Ascending aorta (tissue), 2 donors: ENCODE measurements at regions not wholly inside any gene's neighbourhood (a gene's known extent, or its start where the extent isn't known, plus 50 kb on each side); places are given as distances from the start of the nearest gene placed in this dataset.

Source experiments
- DNase-seq, 2 donors: peaks; one replicate each; pipeline ENCODE4 v3.0.0-alpha.2; 2019; ENCODE audit warnings: low spot score in 2 of 2
- H3K27ac ChIP-seq, 2 donors: fragments of 200-600 bp; sonication (generic); one replicate each; pipeline ENCODE4 v1.5.1; 2016 to 2017; ENCODE audit warnings: mild to moderate bottlenecking in 1 of 2
- H3K27me3 ChIP-seq: fragments of 200-600 bp; sonication (generic); one replicate; pipeline ENCODE4 v1.5.1; 2017
- H3K36me3 ChIP-seq, 2 donors: fragments of 200-600 bp; sonication (generic); one replicate each; pipeline ENCODE4 v1.5.1; 2016
- H3K4me1 ChIP-seq, 2 donors: fragments of 200-600 bp; sonication (generic); one replicate each; pipeline ENCODE4 v1.5.1; 2016 to 2017; ENCODE audit warnings: mild to moderate bottlenecking in 1 of 2
- H3K4me3 ChIP-seq, 2 donors: fragments of 200-600 bp; sonication (generic); one replicate each; pipeline ENCODE4 v1.5.1; 2016 to 2017; ENCODE audit warnings: mild to moderate bottlenecking in 1 of 2
- H3K9me3 ChIP-seq, 2 donors: fragments of 200-600 bp; sonication (generic); one replicate each; pipeline ENCODE4 v1.5.1; 2016
- intact Hi-C: fragments of 100-400 bp; cut with DNase I; formaldehyde crosslinking; loops from one replicate; pipeline ENCODE4 v1.15.1; 2023
- TF ChIP-seq, protein P1 (sequence below), 3 experiments: fragments of 200-600 bp in 2 of 3; fragments of 450-650 bp in 1 of 3; sonication (generic) in 2 of 3; IDR thresholded peaks; one replicate each; pipeline ENCODE4 v1.5.1; 2016 to 2019; ENCODE audit warnings: antibody characterized with exemption in 3 of 3, mild to moderate bottlenecking in 1 of 3, moderate library complexity in 1 of 3

DNA sequence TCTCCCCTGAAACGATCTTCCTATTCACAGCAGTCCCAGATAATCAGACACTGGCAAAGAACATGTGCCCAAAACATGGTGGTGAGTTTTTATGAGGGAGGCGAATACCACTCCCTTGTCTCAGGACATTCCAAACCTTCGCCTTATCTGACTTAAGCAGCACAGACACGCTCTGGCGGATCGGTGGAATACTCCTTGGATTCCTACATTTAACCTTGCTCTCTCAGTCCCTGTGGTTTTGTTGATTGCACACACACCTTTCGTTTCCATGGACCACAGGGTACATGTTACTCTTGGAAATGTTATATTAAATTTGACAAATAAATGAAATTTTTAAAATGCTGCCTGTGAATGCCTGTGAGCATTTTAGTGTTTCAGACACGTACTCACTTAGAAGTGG is 87.8 kb upstream of the CPEB4 start:
- Histone ChIP-seq H3K4me3 (no peak overlapping the region), H3K27ac (no peak overlapping the region), H3K27me3 (no peaks in the 10 kb centered on the region), H3K9me3 (no peaks in the 10 kb centered on the region), H3K4me1 (no peaks in the 10 kb centered on the region), H3K36me3 (no peaks in the 10 kb centered on the region)
- intact Hi-C loops = no loop called here
- TF ChIP-seq, protein P1, sequence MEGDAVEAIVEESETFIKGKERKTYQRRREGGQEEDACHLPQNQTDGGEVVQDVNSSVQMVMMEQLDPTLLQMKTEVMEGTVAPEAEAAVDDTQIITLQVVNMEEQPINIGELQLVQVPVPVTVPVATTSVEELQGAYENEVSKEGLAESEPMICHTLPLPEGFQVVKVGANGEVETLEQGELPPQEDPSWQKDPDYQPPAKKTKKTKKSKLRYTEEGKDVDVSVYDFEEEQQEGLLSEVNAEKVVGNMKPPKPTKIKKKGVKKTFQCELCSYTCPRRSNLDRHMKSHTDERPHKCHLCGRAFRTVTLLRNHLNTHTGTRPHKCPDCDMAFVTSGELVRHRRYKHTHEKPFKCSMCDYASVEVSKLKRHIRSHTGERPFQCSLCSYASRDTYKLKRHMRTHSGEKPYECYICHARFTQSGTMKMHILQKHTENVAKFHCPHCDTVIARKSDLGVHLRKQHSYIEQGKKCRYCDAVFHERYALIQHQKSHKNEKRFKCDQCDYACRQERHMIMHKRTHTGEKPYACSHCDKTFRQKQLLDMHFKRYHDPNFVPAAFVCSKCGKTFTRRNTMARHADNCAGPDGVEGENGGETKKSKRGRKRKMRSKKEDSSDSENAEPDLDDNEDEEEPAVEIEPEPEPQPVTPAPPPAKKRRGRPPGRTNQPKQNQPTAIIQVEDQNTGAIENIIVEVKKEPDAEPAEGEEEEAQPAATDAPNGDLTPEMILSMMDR (IDR thresholded peaks at IDR 0.05) = no peak
- DNase-seq = no peak

DNA sequence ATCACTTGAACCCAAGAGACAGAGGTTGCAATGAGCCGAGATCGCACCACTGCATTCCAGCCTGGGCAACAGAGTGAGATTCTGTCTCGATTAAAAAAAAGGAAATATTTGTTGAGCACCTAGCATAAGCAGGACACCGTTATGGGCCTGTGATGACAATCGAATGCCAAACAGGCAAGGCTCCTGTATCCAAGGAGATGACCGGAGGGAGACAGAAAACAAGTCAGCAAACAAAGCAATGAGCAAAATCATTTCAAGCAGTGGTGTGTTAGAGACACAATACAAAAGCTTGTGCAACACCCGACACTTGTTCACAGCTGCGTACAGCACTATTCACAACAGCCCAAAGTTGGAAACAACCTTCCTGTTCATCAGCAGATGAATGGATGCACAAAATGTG is 87.1 kb upstream of the CPEB4 start:
- intact Hi-C loops = no loop called here
- Histone ChIP-seq H3K36me3 (no peaks in the 10 kb centered on the region), H3K9me3 (no peaks in the 10 kb centered on the region), H3K4me3 (no peak overlapping the region), H3K4me1 (no peaks in the 10 kb centered on the region), H3K27ac (no peak overlapping the region), H3K27me3 (no peaks in the 10 kb centered on the region)
- DNase-seq = no peak
- TF ChIP-seq, protein P1 (IDR thresholded peaks at IDR 0.05) = no peak

DNA sequence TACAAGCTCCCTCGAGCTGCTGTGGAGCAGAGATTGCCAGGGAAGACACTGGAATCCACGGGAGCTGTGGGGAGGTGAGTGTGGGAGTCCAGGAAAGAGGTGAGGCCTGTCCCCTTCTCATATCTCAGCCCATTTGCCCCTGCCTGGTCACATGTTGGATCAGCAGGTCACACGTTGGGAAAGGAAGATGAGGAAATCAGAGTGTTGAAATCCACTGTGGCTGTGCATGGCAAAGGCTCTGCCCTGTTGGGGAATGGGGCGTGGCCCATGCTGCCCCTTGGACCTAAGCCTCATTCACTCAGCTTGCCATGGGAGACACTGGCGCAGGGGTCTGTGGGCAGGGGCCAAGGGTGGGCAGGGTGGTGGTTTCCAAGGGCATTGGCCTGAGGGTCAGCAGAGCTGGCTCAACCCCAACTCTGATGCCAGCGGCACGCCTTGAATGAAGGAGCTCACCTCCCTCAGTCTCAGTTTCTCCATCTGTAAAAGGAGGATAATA is 85.4 kb upstream of the CPEB4 start:
- no peaks in the 10 kb centered on the region for H3K4me1 ChIP-seq
- TF ChIP-seq, protein P1 (IDR thresholded peaks at IDR 0.05) = no peak
- no peak overlapping the region for H3K27ac ChIP-seq
- H3K4me3 ChIP-seq = no peak overlapping the region
- no peaks in the 10 kb centered on the region for H3K9me3 ChIP-seq
- intact Hi-C loops = no loop called here
- no peaks in the 10 kb centered on the region for H3K27me3 ChIP-seq
- no peak for DNase-seq
- H3K36me3 ChIP-seq = no peaks in the 10 kb centered on the region

DNA sequence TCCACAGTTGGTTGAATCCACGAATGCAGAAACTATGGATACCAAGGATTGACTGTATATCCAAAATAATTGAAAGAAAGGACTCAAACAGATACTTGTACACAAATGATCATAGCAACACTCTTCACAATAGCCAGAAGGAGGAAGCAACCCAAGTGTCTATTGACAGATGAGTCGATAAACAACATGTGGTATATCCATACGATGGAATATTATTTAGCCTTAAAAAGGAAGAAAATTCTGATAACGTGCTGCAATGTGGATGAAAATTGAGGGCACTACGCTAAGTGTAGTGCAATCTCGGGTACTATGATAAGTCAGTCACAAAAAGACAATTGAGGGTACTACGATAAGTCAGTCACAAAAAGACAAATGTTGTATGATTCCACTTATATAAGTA is 83.6 kb upstream of the CPEB4 start:
- Histone ChIP-seq H3K9me3 (no peaks in the 10 kb centered on the region), H3K27ac (no peak overlapping the region), H3K27me3 (no peaks in the 10 kb centered on the region), H3K36me3 (no peaks in the 10 kb centered on the region), H3K4me1 (no peaks in the 10 kb centered on the region), H3K4me3 (no peak overlapping the region)
- DNase-seq = no peak
- TF ChIP-seq, protein P1 (IDR thresholded peaks at IDR 0.05) = no peak
- intact Hi-C loops = no loop called here

DNA sequence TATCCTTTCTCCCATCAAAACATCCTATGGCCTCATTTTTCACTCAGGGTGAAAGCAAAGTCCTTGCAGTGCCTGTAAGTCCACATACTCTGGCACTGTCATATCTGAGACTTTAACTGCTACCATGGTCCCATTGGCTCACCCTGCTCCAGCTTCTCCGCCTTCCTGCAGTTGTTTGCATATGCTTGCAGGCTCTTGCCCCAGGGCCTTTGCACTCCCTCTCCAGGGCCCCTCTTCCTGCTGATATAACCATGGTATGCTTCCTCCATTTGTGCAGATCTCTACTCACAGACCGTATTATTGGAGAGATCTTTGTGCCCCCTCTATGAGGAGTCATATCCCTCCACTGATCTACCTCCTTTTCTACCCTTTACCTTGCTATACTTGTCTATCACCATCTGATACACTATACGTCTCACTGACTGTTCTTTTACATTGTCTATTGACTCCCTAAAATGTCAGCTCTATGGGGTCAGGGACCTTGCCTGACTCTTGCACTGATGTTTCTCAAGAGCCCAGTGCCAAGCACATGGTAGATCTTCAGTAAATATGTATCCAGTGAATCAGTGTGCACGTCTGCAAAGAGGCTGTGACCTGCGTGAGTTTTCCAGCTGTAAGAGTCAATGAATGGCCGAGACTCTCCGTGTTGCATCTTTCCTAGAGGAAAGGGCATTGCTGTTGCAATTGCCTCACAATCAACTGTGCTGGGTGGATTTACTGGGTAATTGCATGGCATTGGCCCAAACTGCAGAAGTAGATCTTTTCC is 81.7 kb upstream of the CPEB4 start:
- no peak overlapping the region for H3K4me3 ChIP-seq
- DNase-seq = no peak
- H3K27ac ChIP-seq = no peak overlapping the region
- no peaks in the 10 kb centered on the region for H3K36me3 ChIP-seq
- no peaks in the 10 kb centered on the region for H3K4me1 ChIP-seq
- TF ChIP-seq, protein P1 (IDR thresholded peaks at IDR 0.05) = no peak
- intact Hi-C loops = no loop called here
- H3K27me3 ChIP-seq = no peaks in the 10 kb centered on the region
- no peaks in the 10 kb centered on the region for H3K9me3 ChIP-seq
